ENCODE measurements at regions not wholly inside any gene's neighbourhood (a gene's known extent, or its start where the extent isn't known, plus 50 kb on each side); places are given as distances from the start of the nearest gene placed in this dataset.

DNA sequence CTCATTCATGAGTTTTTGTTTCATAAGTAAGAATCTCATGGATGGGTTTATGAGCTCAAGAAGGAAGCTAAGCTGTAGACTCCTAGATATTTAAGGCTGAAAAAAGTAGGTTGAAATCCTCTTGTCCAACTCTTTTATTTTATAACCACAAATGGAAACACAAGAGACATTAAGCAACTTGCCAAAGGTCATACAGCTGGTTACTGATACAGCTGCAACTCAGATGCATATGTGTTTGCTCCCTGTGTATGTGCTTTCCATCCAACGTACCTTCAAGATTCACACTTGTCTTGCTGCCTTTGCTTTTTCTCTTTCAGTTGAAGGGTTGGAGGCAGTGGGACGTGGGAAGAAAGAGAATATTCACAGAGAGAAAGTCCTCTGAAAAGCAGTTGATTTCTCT, 153.5 kb upstream of the STMND1 start:
- TF ChIP-seq, protein P1, sequence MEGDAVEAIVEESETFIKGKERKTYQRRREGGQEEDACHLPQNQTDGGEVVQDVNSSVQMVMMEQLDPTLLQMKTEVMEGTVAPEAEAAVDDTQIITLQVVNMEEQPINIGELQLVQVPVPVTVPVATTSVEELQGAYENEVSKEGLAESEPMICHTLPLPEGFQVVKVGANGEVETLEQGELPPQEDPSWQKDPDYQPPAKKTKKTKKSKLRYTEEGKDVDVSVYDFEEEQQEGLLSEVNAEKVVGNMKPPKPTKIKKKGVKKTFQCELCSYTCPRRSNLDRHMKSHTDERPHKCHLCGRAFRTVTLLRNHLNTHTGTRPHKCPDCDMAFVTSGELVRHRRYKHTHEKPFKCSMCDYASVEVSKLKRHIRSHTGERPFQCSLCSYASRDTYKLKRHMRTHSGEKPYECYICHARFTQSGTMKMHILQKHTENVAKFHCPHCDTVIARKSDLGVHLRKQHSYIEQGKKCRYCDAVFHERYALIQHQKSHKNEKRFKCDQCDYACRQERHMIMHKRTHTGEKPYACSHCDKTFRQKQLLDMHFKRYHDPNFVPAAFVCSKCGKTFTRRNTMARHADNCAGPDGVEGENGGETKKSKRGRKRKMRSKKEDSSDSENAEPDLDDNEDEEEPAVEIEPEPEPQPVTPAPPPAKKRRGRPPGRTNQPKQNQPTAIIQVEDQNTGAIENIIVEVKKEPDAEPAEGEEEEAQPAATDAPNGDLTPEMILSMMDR (IDR thresholded peaks at IDR 0.05 in 4 of 5, conservative IDR thresholded peaks at IDR 0.05 in 1 of 5): no peak
- no peak for TF ChIP-seq POLR2A (IDR thresholded peaks at IDR 0.05)
